ENCODE measurements at regions not wholly inside any gene's neighbourhood (a gene's known extent, or its start where the extent isn't known, plus 50 kb on each side); places are given as distances from the start of the nearest gene placed in this dataset.

- FAIRE-seq (peak; percentile 75), DNase-seq (ENCODE audit: low read depth, low spot score) (no peak)
- Histone ChIP-seq H3K27me3 (ENCODE audit: control insufficient read depth, extremely low read depth, insufficient read depth, low read length) (peaks cover 5% of the 10 kb centered on the region), H2AFZ (ENCODE audit: control insufficient read depth, low read length) (no peak overlapping the region), H3K4me3 (ENCODE audit: control insufficient read depth in 2 of 3, extremely low read depth in 1 of 3, insufficient read depth in 2 of 3, low read depth in 1 of 3, low read length in 3 of 3) (no peak overlapping the region), H3K79me2 (ENCODE audit: control insufficient read depth, insufficient read depth, low read length) (no peaks in the 10 kb centered on the region), H3K36me3 (ENCODE audit: control insufficient read depth in 2 of 2, extremely low read depth in 1 of 2, insufficient read depth in 2 of 2, low read length in 2 of 2) (no peaks in the 10 kb centered on the region), H4K20me1 (ENCODE audit: control insufficient read depth, extremely low read depth, insufficient read depth, low read length) (no peaks in the 10 kb centered on the region), H3K9me3 (ENCODE audit: control insufficient read depth, low read depth, low read length) (no peaks in the 10 kb centered on the region), H3K27ac (ENCODE audit: control insufficient read depth, insufficient read depth, low read length) (no peak overlapping the region), H3K9me1 (ENCODE audit: control insufficient read depth, extremely low read depth, insufficient read depth, low read length) (no peaks in the 10 kb centered on the region), H3K4me2 (ENCODE audit: control insufficient read depth, extremely low read depth, insufficient read depth, low read depth, low read length) (no peak overlapping the region), H3K4me1 (ENCODE audit: control insufficient read depth, extremely low read depth, insufficient read depth, low read length) (peaks cover 20% of the 10 kb centered on the region), H3K9ac (ENCODE audit: control insufficient read depth, extremely low read depth, insufficient read depth, low read length) (no peak overlapping the region)
- dilution Hi-C loops (cut with MboI; ENCODE audit: extremely low pct_ligation_motif_present, low sequenced_read_pairs) = no loop called here
- TF ChIP-seq CTCF (optimal IDR thresholded peaks at IDR 0.05 in 1 of 3, IDR thresholded peaks at IDR 0.05 in 1 of 3, conservative IDR thresholded peaks at IDR 0.05 in 1 of 3; ENCODE audit: extremely low read depth in 1 of 3, insufficient read depth in 2 of 3, low read length in 3 of 3) (no peak), EZH2 (IDR thresholded peaks at IDR 0.05; ENCODE audit: low read length) (no peak)
Observed at GRCh38 chr12:67539946-67540345, 108.6 kb upstream of the DYRK2 start.

GRCh38 chr12:67540920-67541624 lies 107.5 kb upstream of the DYRK2 start:
- Histone ChIP-seq H3K4me2 (ENCODE audit: control insufficient read depth, extremely low read depth, insufficient read depth, low read depth, low read length) (peak overlapping the region; percentile 20), H3K4me1 (ENCODE audit: control insufficient read depth, extremely low read depth, insufficient read depth, low read length) (peaks cover 19% of the 10 kb centered on the region), H3K79me2 (ENCODE audit: control insufficient read depth, insufficient read depth, low read length) (no peaks in the 10 kb centered on the region), H3K9ac (ENCODE audit: control insufficient read depth, extremely low read depth, insufficient read depth, low read length) (no peak overlapping the region), H3K27me3 (ENCODE audit: control insufficient read depth, extremely low read depth, insufficient read depth, low read length) (peaks cover 5% of the 10 kb centered on the region), H3K27ac (ENCODE audit: control insufficient read depth, insufficient read depth, low read length) (peak overlapping the region; percentile 39), H3K9me3 (ENCODE audit: control insufficient read depth, low read depth, low read length) (no peaks in the 10 kb centered on the region), H3K9me1 (ENCODE audit: control insufficient read depth, extremely low read depth, insufficient read depth, low read length) (no peaks in the 10 kb centered on the region), H4K20me1 (ENCODE audit: control insufficient read depth, extremely low read depth, insufficient read depth, low read length) (no peaks in the 10 kb centered on the region), H3K36me3 (ENCODE audit: control insufficient read depth in 2 of 2, extremely low read depth in 1 of 2, insufficient read depth in 2 of 2, low read length in 2 of 2) (no peaks in the 10 kb centered on the region), H2AFZ (ENCODE audit: control insufficient read depth, low read length) (peak overlapping the region; percentile 60), H3K4me3 (ENCODE audit: control insufficient read depth in 2 of 3, extremely low read depth in 1 of 3, insufficient read depth in 2 of 3, low read depth in 1 of 3, low read length in 3 of 3) (no peak overlapping the region)
- FAIRE-seq (peak; percentile 97), DNase-seq (ENCODE audit: low read depth, low spot score) (peak; percentile 67)
- dilution Hi-C loops (cut with MboI; ENCODE audit: extremely low pct_ligation_motif_present, low sequenced_read_pairs) = no loop called here
- TF ChIP-seq CTCF (optimal IDR thresholded peaks at IDR 0.05 in 1 of 3, IDR thresholded peaks at IDR 0.05 in 1 of 3, conservative IDR thresholded peaks at IDR 0.05 in 1 of 3; ENCODE audit: extremely low read depth in 1 of 3, insufficient read depth in 2 of 3, low read length in 3 of 3) (no peak), EZH2 (IDR thresholded peaks at IDR 0.05; ENCODE audit: low read length) (no peak)

Data from keratinocyte (primary cell).